Neural cell (in vitro differentiated cells): ENCODE measurements at regions not wholly inside any gene's neighbourhood (a gene's known extent, or its start where the extent isn't known, plus 50 kb on each side); places are given as distances from the start of the nearest gene placed in this dataset.

Source experiments
- EP300 ChIP-seq: fragments of 450-650 bp; conservative IDR thresholded peaks from 2 replicates; pipeline ENCODE4 v1.6.1; 2014; ENCODE audit warnings: antibody characterized with exemption, mild to moderate bottlenecking, moderate library complexity; ENCODE audit not compliant: poor library complexity, severe bottlenecking
- POLR2AphosphoS5 ChIP-seq: IDR thresholded peaks from 2 replicates; pipeline ENCODE4 v1.6.1; 2012
- SMC3 ChIP-seq: fragments of 450-650 bp; conservative IDR thresholded peaks from 2 replicates; pipeline ENCODE4 v1.6.1; 2014; ENCODE audit warnings: antibody characterized with exemption, mild to moderate bottlenecking, moderate library complexity; ENCODE audit not compliant: poor library complexity
- TF ChIP-seq, protein P1 (sequence below): fragments of 450-650 bp; IDR thresholded peaks from 2 replicates; pipeline ENCODE4 v1.5.1; 2014; ENCODE audit warnings: antibody characterized with exemption, mild to moderate bottlenecking, moderate library complexity; ENCODE audit not compliant: poor library complexity, severe bottlenecking

DNA sequence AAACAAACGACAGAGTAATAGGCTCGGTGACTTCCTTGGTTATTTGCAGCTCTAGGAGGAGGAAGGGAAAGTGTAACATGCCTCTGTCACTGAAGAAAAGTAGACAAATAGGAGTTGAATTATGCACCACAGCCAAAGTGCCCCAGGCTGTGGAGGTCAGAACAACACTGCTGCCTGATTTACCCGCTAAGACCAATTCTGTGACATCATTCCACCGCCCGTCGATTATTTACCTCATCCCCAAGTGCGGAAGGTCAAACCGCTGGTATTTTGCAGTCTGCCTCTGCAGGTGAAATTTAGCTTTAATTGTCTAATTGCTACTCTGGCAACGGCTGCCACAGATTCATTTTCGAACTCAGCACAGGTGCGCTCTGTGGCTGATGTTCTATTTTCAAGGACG is 106.3 kb upstream of the PRICKLE2 start:
- TF ChIP-seq, protein P1, sequence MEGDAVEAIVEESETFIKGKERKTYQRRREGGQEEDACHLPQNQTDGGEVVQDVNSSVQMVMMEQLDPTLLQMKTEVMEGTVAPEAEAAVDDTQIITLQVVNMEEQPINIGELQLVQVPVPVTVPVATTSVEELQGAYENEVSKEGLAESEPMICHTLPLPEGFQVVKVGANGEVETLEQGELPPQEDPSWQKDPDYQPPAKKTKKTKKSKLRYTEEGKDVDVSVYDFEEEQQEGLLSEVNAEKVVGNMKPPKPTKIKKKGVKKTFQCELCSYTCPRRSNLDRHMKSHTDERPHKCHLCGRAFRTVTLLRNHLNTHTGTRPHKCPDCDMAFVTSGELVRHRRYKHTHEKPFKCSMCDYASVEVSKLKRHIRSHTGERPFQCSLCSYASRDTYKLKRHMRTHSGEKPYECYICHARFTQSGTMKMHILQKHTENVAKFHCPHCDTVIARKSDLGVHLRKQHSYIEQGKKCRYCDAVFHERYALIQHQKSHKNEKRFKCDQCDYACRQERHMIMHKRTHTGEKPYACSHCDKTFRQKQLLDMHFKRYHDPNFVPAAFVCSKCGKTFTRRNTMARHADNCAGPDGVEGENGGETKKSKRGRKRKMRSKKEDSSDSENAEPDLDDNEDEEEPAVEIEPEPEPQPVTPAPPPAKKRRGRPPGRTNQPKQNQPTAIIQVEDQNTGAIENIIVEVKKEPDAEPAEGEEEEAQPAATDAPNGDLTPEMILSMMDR: no peak
- TF ChIP-seq SMC3: no peak
- no peak for TF ChIP-seq EP300
- no peak for TF ChIP-seq POLR2AphosphoS5
